GM12878 (cell line): ENCODE measurements at regions not wholly inside any gene's neighbourhood (a gene's known extent, or its start where the extent isn't known, plus 50 kb on each side); places are given as distances from the start of the nearest gene placed in this dataset.
"Not testable (repeated sequence)": the region's sequence is repeated elsewhere in the genome, so short reads cannot be mapped to it uniquely, and the experiment has no call there.

Experiments used
- ATAC-seq: fragments of 200-7000 bp; cut with Tn5 transposase; 3 replicates; pipeline ENCODE4 v1.9.1; 2020; ENCODE audit warnings: mild to moderate bottlenecking, moderate library complexity
- BruUV-seq: library from RNA; stranded (reverse); fragments of 400-500 nt; replicated peaks from 2 replicates; lab custom pipeline; 2021; lab: Mats Ljungman, UMichigan
- CTCF ChIA-PET: fragments of 300-600 bp; sonication (Branson Sonifier 250); formaldehyde crosslinking; extraction: SDS; loops from one replicate; lab custom pipeline; 2021; ENCODE audit warnings: inconsistent platforms; lab: Yijun Ruan, JAX
- POLR2A ChIA-PET: fragments of 350-600 bp; formaldehyde crosslinking; extraction: SDS; loops from one replicate; lab custom pipeline; 2021; ENCODE audit warnings: inconsistent platforms; lab: Charles Lee
- RAD21 ChIA-PET: fragments of 300-600 bp; sonication (Branson Sonifier 250); formaldehyde crosslinking; loops from one replicate; lab custom pipeline; 2023; ENCODE audit warnings: antibody characterized with exemption; ENCODE audit not compliant: unreplicated experiment; lab: Charles Lee
- SMC1A ChIA-PET: fragments of 300-600 bp; sonication (Branson Sonifier 250); formaldehyde crosslinking; loops from one replicate; lab custom pipeline; 2023; ENCODE audit not compliant: unreplicated experiment, uncharacterized antibody; lab: Charles Lee
- DNase-seq: peaks from one replicate; pipeline ENCODE4 v3.0.0-alpha.2; 2011; ENCODE audit warnings: low read depth, low spot score
- FAIRE-seq: peaks from 3 replicates; lab custom pipeline; 2011; peaks lifted over from hg19 to GRCh38; lab: Jason Lieb, UNC
- H2AFZ ChIP-seq: 2 replicates; pipeline ENCODE4 v1.6.0; 2011; ENCODE audit warnings: low read depth, low read length, control low read depth; ENCODE audit not compliant: control insufficient read depth
- H3K27ac ChIP-seq: 2 replicates; pipeline ENCODE4 v1.5.1; 2011; ENCODE audit warnings: control low read depth; ENCODE audit not compliant: control insufficient read depth, insufficient read depth
- H3K27me3 ChIP-seq, 2 experiments: replicated peaks in 1 of 2; 2 replicates each; pipeline versions ENCODE4 v1.6.0 to v1.6.1; 2011; ENCODE audit warnings: low read length in 1 of 2; ENCODE audit not compliant: control insufficient read depth in 2 of 2, insufficient read depth in 2 of 2
- H3K36me3 ChIP-seq, 2 experiments: 2 replicates each; pipeline ENCODE4 v1.5.1; 2011; ENCODE audit warnings: low read length in 1 of 2; ENCODE audit not compliant: control insufficient read depth in 2 of 2, insufficient read depth in 2 of 2
- H3K4me1 ChIP-seq: 2 replicates; pipeline ENCODE4 v1.6.1; 2011; ENCODE audit warnings: mild to moderate bottlenecking, low read length, moderate library complexity, mixed read lengths; ENCODE audit not compliant: control insufficient read depth, insufficient read depth
- H3K4me2 ChIP-seq: 2 replicates; pipeline ENCODE4 v1.6.0; 2011; ENCODE audit warnings: control low read depth; ENCODE audit not compliant: control insufficient read depth, insufficient read depth
- H3K4me3 ChIP-seq: fragments of 200-600 bp; sonication (generic); 2 replicates; pipeline ENCODE4 v1.5.1; 2016
- H3K79me2 ChIP-seq: 2 replicates; pipeline ENCODE4 v1.6.0; 2011; ENCODE audit warnings: low read length; ENCODE audit not compliant: control insufficient read depth, insufficient read depth
- H3K9ac ChIP-seq: 2 replicates; pipeline ENCODE4 v1.8.0; 2011; ENCODE audit warnings: low read length, control low read depth, mixed read lengths; ENCODE audit not compliant: control insufficient read depth, insufficient read depth
- H3K9me3 ChIP-seq: replicated peaks from 3 replicates; pipeline ENCODE4 v1.5.1; 2011; ENCODE audit warnings: mild to moderate bottlenecking, low read length; ENCODE audit not compliant: control insufficient read depth, insufficient read depth
- H4K20me1 ChIP-seq: 2 replicates; pipeline ENCODE4 v1.6.0; 2011; ENCODE audit not compliant: control insufficient read depth, insufficient read depth
- BRCA1 ChIP-seq: IDR thresholded peaks from 2 replicates; pipeline ENCODE4 v1.6.1; 2011; ENCODE audit warnings: low read depth, low read length, improper control_type of control experiment
- CHD1 ChIP-seq: IDR thresholded peaks from 2 replicates; pipeline ENCODE4 v1.6.1; 2012; ENCODE audit warnings: low read depth, low read length, improper control_type of control experiment
- CTCF ChIP-seq, 3 experiments: IDR thresholded peaks in 2 of 3; conservative IDR thresholded peaks in 1 of 3; 2 replicates each; pipeline ENCODE4 v1.5.1; 2011; ENCODE audit warnings: low read depth in 3 of 3, low read length in 3 of 3, mild to moderate bottlenecking in 3 of 3, control low read depth in 2 of 3, moderate library complexity in 2 of 3, inconsistent platforms in 1 of 3, mixed read lengths in 1 of 3; ENCODE audit not compliant: control insufficient read depth in 2 of 3, insufficient read depth in 1 of 3; ENCODE audit errors: extremely low read depth in 1 of 3
- RAD51 ChIP-seq: fragments of 450-650 bp; IDR thresholded peaks from 2 replicates; pipeline ENCODE4 v1.6.1; 2016; ENCODE audit warnings: moderate library complexity, mild to moderate bottlenecking, inconsistent platforms
- WRNIP1 ChIP-seq: IDR thresholded peaks from 2 replicates; pipeline ENCODE4 v1.6.1; 2011; ENCODE audit warnings: low read depth, low read length, improper control_type of control experiment, borderline replicate concordance
- WGBS: methylation state at CpG from one replicate; pipeline ENCODE4 v1.1.6; 2016; ENCODE audit warnings: low lambda C conversion rate; ENCODE audit not compliant: insufficient replicate concordance, insufficient coverage; ENCODE audit errors: missing lambda C conversion rate; 5-methylcytosine and 5-hydroxymethylcytosine counted together
- in situ Hi-C: fragments of 300-500 bp; cut with MboI; formaldehyde crosslinking; loops from 9 replicates; pipeline ENCODE4 v1.14.3; 2018; ENCODE audit warnings: mixed read lengths
- intact Hi-C: fragments of 100-400 bp; cut with micrococcal nuclease; formaldehyde crosslinking; loops from one replicate; pipeline ENCODE4 v1.14.2; 2022; ENCODE audit not compliant: unreplicated experiment

GRCh38 chr15:20367093-20367492 is 174.5 kb downstream of the GOLGA6L6 start (continued):
- TF ChIP-seq BRCA1, result no peak
- no peak for TF ChIP-seq CTCF (IDR thresholded peaks at IDR 0.05 in 2 of 3, conservative IDR thresholded peaks at IDR 0.05 in 1 of 3; ENCODE audit: control insufficient read depth in 2 of 3, extremely low read depth in 1 of 3, insufficient read depth in 1 of 3, low read depth in 3 of 3, low read length in 3 of 3)
- TF ChIP-seq WRNIP1, result no peak
- no peak for TF ChIP-seq CHD1

- BruUV-seq, DNase-seq, FAIRE-seq, H3K4me1 ChIP-seq, intact Hi-C loops, H3K36me3 ChIP-seq, CTCF ChIA-PET, in situ Hi-C loops, H3K79me2 ChIP-seq, H4K20me1 ChIP-seq, ATAC-seq, H2AFZ ChIP-seq, H3K27me3 ChIP-seq, POLR2A ChIA-PET, H3K9me3 ChIP-seq, SMC1A ChIA-PET, H3K4me3 ChIP-seq, H3K4me2 ChIP-seq, H3K9ac ChIP-seq, H3K27ac ChIP-seq, RAD21 ChIA-PET: not testable (repeated sequence)
- TF ChIP-seq RAD51, result peak; percentile 77; the same call in 1 of the 2 replicates
- WGBS, result 11% methylated on average over 5 of the region's 5 CpGs
Measured at GRCh38 chr15:20363591-20363990, 178.0 kb downstream of the GOLGA6L6 start.
